Chondrocyte (in vitro differentiated cells): ENCODE measurements at regions not wholly inside any gene's neighbourhood (a gene's known extent, or its start where the extent isn't known, plus 50 kb on each side); places are given as distances from the start of the nearest gene placed in this dataset.

ENCODE experiments used
- DNase-seq: peaks from one replicate; pipeline ENCODE4 v3.0.0; 2021; ENCODE audit warnings: mixed read lengths, low spot score
- H3K27ac Mint-ChIP-seq: one replicate; pipeline ENCODE4 v1.8.0; 2021; ENCODE audit warnings: mild to moderate bottlenecking, moderate library complexity, mixed read lengths; ENCODE audit not compliant: unreplicated experiment
- H3K27me3 Mint-ChIP-seq: 2 replicates; pipeline ENCODE4 v1.8.0; 2021; ENCODE audit warnings: low read depth, mixed read lengths
- H3K36me3 Mint-ChIP-seq: 2 replicates; pipeline ENCODE4 v1.8.0; 2021; ENCODE audit warnings: low read depth, mixed read lengths
- H3K4me1 Mint-ChIP-seq: 2 replicates; pipeline ENCODE4 v1.8.0; 2021; ENCODE audit warnings: low read depth, mild to moderate bottlenecking, mixed read lengths
- H3K4me3 Mint-ChIP-seq: one replicate; pipeline ENCODE4 v1.8.0; 2021; ENCODE audit warnings: mild to moderate bottlenecking, moderate library complexity, mixed read lengths; ENCODE audit not compliant: unreplicated experiment
- H3K9me3 Mint-ChIP-seq: 2 replicates; pipeline ENCODE4 v1.8.0; 2021; ENCODE audit warnings: low read depth, mixed read lengths
- TF ChIP-seq, protein P1 (sequence below): fragments of 200-600 bp; sonication (generic); IDR thresholded peaks from 2 replicates; pipeline ENCODE4 v1.5.0; 2021; ENCODE audit warnings: antibody characterized with exemption, mild to moderate bottlenecking, moderate library complexity

DNA sequence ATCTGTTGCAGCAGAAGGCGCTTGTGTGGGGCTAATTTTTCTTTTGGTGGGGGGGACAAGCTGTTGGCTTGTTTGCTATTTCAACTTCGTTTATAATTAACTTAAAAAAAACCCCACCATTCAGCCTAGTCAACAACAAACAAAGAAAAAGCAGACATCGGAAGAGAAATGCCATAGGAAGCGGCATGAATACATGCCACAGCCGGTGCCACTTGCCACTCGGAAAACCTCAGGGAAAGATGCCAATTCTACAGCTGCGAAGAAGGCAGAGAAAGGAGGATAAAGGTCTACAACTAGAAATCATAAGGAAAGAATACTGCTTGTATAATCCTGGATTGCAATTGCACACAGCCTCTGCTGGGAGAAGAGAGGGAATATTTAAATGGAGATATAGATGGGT is 254.4 kb upstream of the PMFBP1 start:
- H3K27me3 Mint-ChIP-seq: no peaks in the 10 kb centered on the region
- no peak overlapping the region for H3K27ac Mint-ChIP-seq
- H3K4me1 Mint-ChIP-seq: no peaks in the 10 kb centered on the region
- DNase-seq: no peak
- H3K36me3 Mint-ChIP-seq: peaks cover 9% of the 10 kb centered on the region
- H3K4me3 Mint-ChIP-seq: no peak overlapping the region
- H3K9me3 Mint-ChIP-seq: peaks cover 29% of the 10 kb centered on the region
- TF ChIP-seq, protein P1, sequence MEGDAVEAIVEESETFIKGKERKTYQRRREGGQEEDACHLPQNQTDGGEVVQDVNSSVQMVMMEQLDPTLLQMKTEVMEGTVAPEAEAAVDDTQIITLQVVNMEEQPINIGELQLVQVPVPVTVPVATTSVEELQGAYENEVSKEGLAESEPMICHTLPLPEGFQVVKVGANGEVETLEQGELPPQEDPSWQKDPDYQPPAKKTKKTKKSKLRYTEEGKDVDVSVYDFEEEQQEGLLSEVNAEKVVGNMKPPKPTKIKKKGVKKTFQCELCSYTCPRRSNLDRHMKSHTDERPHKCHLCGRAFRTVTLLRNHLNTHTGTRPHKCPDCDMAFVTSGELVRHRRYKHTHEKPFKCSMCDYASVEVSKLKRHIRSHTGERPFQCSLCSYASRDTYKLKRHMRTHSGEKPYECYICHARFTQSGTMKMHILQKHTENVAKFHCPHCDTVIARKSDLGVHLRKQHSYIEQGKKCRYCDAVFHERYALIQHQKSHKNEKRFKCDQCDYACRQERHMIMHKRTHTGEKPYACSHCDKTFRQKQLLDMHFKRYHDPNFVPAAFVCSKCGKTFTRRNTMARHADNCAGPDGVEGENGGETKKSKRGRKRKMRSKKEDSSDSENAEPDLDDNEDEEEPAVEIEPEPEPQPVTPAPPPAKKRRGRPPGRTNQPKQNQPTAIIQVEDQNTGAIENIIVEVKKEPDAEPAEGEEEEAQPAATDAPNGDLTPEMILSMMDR: no peak

DNA sequence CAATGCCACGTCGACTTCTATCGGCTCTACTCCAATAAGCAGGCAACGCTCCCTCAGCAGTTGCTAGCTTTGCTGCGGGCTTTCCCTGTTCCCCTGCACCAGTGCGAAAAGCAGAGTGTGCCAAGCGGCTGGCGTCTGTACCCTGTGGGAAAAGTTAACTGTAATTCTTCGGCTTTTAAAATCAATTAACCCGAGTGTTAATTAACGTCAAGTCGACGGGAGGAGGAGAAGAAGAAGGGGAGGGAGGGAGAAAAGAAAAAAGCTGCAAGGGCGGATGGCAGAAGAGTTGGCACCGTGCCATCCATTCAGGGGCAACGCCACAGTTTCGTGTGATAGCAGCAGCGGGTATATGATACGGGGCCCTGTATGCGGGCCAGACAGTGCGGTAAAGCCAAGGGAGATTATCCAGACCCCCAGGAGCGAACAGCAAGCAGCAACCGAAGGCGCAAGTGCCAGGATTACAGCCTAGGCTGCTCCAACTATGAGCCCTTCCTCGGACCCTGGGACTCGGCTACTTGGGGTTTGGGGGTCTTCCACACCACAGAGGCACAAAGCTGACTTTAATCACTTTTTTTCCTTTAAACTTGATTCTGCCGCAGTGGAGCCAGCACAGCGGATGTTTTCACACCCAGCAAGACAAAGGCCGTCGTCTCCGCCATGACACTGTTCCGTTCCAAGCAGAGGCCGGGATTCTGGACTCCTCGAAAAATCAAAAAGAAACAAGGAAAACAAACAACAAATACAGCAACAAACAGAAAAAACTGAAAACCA is 253.8 kb upstream of the PMFBP1 start:
- TF ChIP-seq, protein P1: no peak
- H3K27ac Mint-ChIP-seq: no peak overlapping the region
- no peaks in the 10 kb centered on the region for H3K4me1 Mint-ChIP-seq
- DNase-seq: no peak
- H3K4me3 Mint-ChIP-seq: no peak overlapping the region
- peaks cover 33% of the 10 kb centered on the region for H3K9me3 Mint-ChIP-seq
- H3K36me3 Mint-ChIP-seq: peaks cover 13% of the 10 kb centered on the region
- no peaks in the 10 kb centered on the region for H3K27me3 Mint-ChIP-seq

- H3K36me3 Mint-ChIP-seq: peaks cover 13% of the 10 kb centered on the region
- TF ChIP-seq, protein P1: no peak
- no peak overlapping the region for H3K27ac Mint-ChIP-seq
- no peaks in the 10 kb centered on the region for H3K27me3 Mint-ChIP-seq
- no peaks in the 10 kb centered on the region for H3K4me1 Mint-ChIP-seq
- peaks cover 35% of the 10 kb centered on the region for H3K9me3 Mint-ChIP-seq
- H3K4me3 Mint-ChIP-seq: no peak overlapping the region
- no peak for DNase-seq
Measured at GRCh38 chr16:72424757-72425156, 252.8 kb upstream of the PMFBP1 start.

GRCh38 chr16:72422308-72422897 is 250.4 kb upstream of the PMFBP1 start:
- Mint-ChIP-seq H3K27me3 (no peaks in the 10 kb centered on the region), H3K27ac (no peak overlapping the region), H3K4me3 (no peak overlapping the region), H3K9me3 (peaks cover 44% of the 10 kb centered on the region), H3K4me1 (no peaks in the 10 kb centered on the region), H3K36me3 (peaks cover 18% of the 10 kb centered on the region)
- TF ChIP-seq, protein P1: no peak
- DNase-seq: no peak

GRCh38 chr16:72419638-72420037 is 247.7 kb upstream of the PMFBP1 start:
- H3K27ac Mint-ChIP-seq: no peak overlapping the region
- peaks cover 43% of the 10 kb centered on the region for H3K9me3 Mint-ChIP-seq
- H3K4me1 Mint-ChIP-seq: no peaks in the 10 kb centered on the region
- peaks cover 15% of the 10 kb centered on the region for H3K36me3 Mint-ChIP-seq
- DNase-seq: no peak
- no peaks in the 10 kb centered on the region for H3K27me3 Mint-ChIP-seq
- no peak overlapping the region for H3K4me3 Mint-ChIP-seq
- TF ChIP-seq, protein P1: no peak
